Trophoblast cell (in vitro differentiated cells and primary cell): ENCODE measurements at regions not wholly inside any gene's neighbourhood (a gene's known extent, or its start where the extent isn't known, plus 50 kb on each side); places are given as distances from the start of the nearest gene placed in this dataset.

Source experiments
- DNase-seq, 2 donors: peaks; one replicate each; pipeline ENCODE4 v3.0.0-alpha.2; 2016
- H2AFZ ChIP-seq: 2 replicates; pipeline ENCODE4 v1.6.1; 2013; ENCODE audit warnings: low read length, moderate library complexity, mild to moderate bottlenecking; ENCODE audit not compliant: insufficient read depth, poor library complexity
- H2AK5ac ChIP-seq: 2 replicates; pipeline ENCODE4 v1.6.1; 2013; ENCODE audit warnings: mild to moderate bottlenecking, low read length
- H2BK120ac ChIP-seq: 2 replicates; pipeline ENCODE4 v1.6.1; 2013; ENCODE audit warnings: low read length, mild to moderate bottlenecking, moderate library complexity; ENCODE audit not compliant: insufficient read depth, poor library complexity
- H2BK12ac ChIP-seq: 2 replicates; pipeline ENCODE4 v1.6.1; 2013; ENCODE audit warnings: mild to moderate bottlenecking, low read length, moderate library complexity
- H2BK5ac ChIP-seq: 2 replicates; pipeline ENCODE4 v1.6.1; 2013; ENCODE audit warnings: low read length, low read depth, moderate library complexity, mild to moderate bottlenecking; ENCODE audit not compliant: poor library complexity
- H3K14ac ChIP-seq: 2 replicates; pipeline ENCODE4 v1.6.1; 2013; ENCODE audit warnings: mild to moderate bottlenecking, low read length
- H3K18ac ChIP-seq: 2 replicates; pipeline ENCODE4 v1.6.1; 2013; ENCODE audit warnings: mild to moderate bottlenecking, low read length
- H3K23ac ChIP-seq: 2 replicates; pipeline ENCODE4 v1.6.1; 2013; ENCODE audit warnings: low read length
- H3K27ac ChIP-seq: 2 replicates; pipeline ENCODE4 v1.5.1; 2013; ENCODE audit warnings: low read depth, mild to moderate bottlenecking, inconsistent platforms, low read length, moderate library complexity
- H3K27me3 ChIP-seq: 2 replicates; pipeline ENCODE4 v1.6.1; 2013; ENCODE audit warnings: inconsistent platforms, mild to moderate bottlenecking, low read length, moderate library complexity; ENCODE audit not compliant: insufficient read depth
- H3K36me3 ChIP-seq, 2 experiments: 1 replicate in 1 of 2; 2 replicates in 1 of 2; pipeline ENCODE4 v1.6.1; 2013; ENCODE audit warnings: low read length in 2 of 2, mild to moderate bottlenecking in 2 of 2, moderate library complexity in 1 of 2; ENCODE audit not compliant: insufficient read depth in 2 of 2, control insufficient read depth in 1 of 2
- H3K4ac ChIP-seq: 2 replicates; pipeline ENCODE4 v1.6.1; 2013; ENCODE audit warnings: low read depth, mild to moderate bottlenecking, low read length, moderate library complexity
- H3K4me1 ChIP-seq, 2 experiments: 1 replicate in 1 of 2; 2 replicates in 1 of 2; pipeline ENCODE4 v1.6.1; 2013; ENCODE audit warnings: low read length in 2 of 2, mild to moderate bottlenecking in 2 of 2, moderate library complexity in 1 of 2; ENCODE audit not compliant: insufficient read depth in 2 of 2, control insufficient read depth in 1 of 2
- H3K4me2 ChIP-seq: 2 replicates; pipeline ENCODE4 v1.6.1; 2013; ENCODE audit warnings: inconsistent platforms, mild to moderate bottlenecking, low read length, moderate library complexity
- H3K4me3 ChIP-seq: 2 replicates; pipeline ENCODE4 v1.5.1; 2013; ENCODE audit warnings: mild to moderate bottlenecking, low read depth, low read length, inconsistent platforms
- H3K79me1 ChIP-seq: one replicate; pipeline ENCODE4 v1.6.1; 2013; ENCODE audit warnings: low read length
- H3K79me2 ChIP-seq: 2 replicates; pipeline ENCODE4 v1.6.1; 2013; ENCODE audit warnings: low read length, mild to moderate bottlenecking; ENCODE audit not compliant: control insufficient read depth, insufficient read depth, poor library complexity
- H3K9ac ChIP-seq: 2 replicates; pipeline ENCODE4 v1.6.1; 2013; ENCODE audit warnings: mild to moderate bottlenecking, low read length
- H3K9me3 ChIP-seq: 2 replicates; pipeline ENCODE4 v1.6.1; 2013; ENCODE audit warnings: low read depth, mild to moderate bottlenecking, control low read depth, inconsistent platforms, low read length; ENCODE audit not compliant: insufficient read depth
- H4K12ac ChIP-seq: 2 replicates; pipeline ENCODE4 v1.6.1; 2013; ENCODE audit warnings: low read depth, mild to moderate bottlenecking, low read length, moderate library complexity
- H4K8ac ChIP-seq: 2 replicates; pipeline ENCODE4 v1.6.1; 2013; ENCODE audit warnings: low read depth, mild to moderate bottlenecking, low read length, moderate library complexity
- H4K91ac ChIP-seq: one replicate; pipeline ENCODE4 v1.6.1; 2013; ENCODE audit warnings: low read depth, mild to moderate bottlenecking, low read length, moderate library complexity
- WGBS: extraction: QIAGEN DNeasy Blood & Tissue Kit; methylation state at CpG from one replicate; pipeline ENCODE4 v1.1.7; 2013; ENCODE audit warnings: missing lambda C conversion rate; ENCODE audit not compliant: insufficient read length, insufficient coverage; ENCODE audit errors: extremely low coverage; 5-methylcytosine and 5-hydroxymethylcytosine counted together

- H3K79me1 ChIP-seq = no peaks in the 10 kb centered on the region
- no peak overlapping the region for H2BK12ac ChIP-seq
- H3K27me3 ChIP-seq = no peaks in the 10 kb centered on the region
- no peaks in the 10 kb centered on the region for H3K4me1 ChIP-seq
- no peak overlapping the region for H3K27ac ChIP-seq
- no peak overlapping the region for H2BK5ac ChIP-seq
- H4K8ac ChIP-seq = no peak overlapping the region
- no peak overlapping the region for H3K9ac ChIP-seq
- H4K12ac ChIP-seq = no peak overlapping the region
- H3K36me3 ChIP-seq = no peaks in the 10 kb centered on the region
- H4K91ac ChIP-seq = no peak overlapping the region
- H3K9me3 ChIP-seq = peaks cover 7% of the 10 kb centered on the region
- H3K4me3 ChIP-seq = no peak overlapping the region
- H3K14ac ChIP-seq = no peak overlapping the region
- H3K23ac ChIP-seq = no peak overlapping the region
- no peak for DNase-seq
- no peak overlapping the region for H3K4me2 ChIP-seq
- no peak overlapping the region for H2AFZ ChIP-seq
- H3K79me2 ChIP-seq = no peaks in the 10 kb centered on the region
- H2AK5ac ChIP-seq = no peak overlapping the region
- H3K18ac ChIP-seq = no peak overlapping the region
- no CpG with 5 or more reads among the region's 12 CpGs for WGBS
- H2BK120ac ChIP-seq = no peak overlapping the region
- H3K4ac ChIP-seq = no peak overlapping the region
These were observed 87.8 kb upstream of the SHANK2 start for GRCh38 chr11:71340086-71340606.

DNA sequence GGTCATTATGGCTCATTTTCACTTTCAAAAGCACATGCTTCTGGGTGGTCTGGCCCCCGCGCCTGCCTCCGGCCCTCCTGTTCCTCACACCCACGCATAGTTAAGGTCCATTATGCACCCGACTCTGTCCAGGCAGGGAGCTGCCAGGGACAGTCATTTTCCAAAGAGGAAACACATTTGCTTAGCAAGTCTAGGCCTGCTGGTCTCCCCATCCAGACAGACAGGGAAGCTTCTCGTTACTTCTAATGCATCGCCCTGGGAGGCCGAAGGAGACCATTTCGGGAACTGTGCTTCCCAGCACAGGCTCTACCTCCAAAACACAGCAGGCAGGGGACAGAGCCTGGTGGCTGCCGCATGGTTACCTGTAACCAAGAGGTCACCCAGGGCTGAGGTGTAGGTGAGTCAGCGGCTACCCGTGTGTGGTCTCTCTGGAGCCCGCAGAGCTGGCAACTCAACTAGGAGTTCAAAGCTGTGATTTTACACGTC lies 87.1 kb upstream of the SHANK2 start:
- no peaks in the 10 kb centered on the region for H3K27me3 ChIP-seq
- H4K8ac ChIP-seq = no peak overlapping the region
- no peak overlapping the region for H4K91ac ChIP-seq
- no peak overlapping the region for H3K23ac ChIP-seq
- peaks cover 8% of the 10 kb centered on the region for H3K9me3 ChIP-seq
- H3K27ac ChIP-seq = no peak overlapping the region
- H3K4ac ChIP-seq = no peak overlapping the region
- no peaks in the 10 kb centered on the region for H3K79me2 ChIP-seq
- no peak overlapping the region for H2AK5ac ChIP-seq
- no peak overlapping the region for H2BK12ac ChIP-seq
- no peak overlapping the region for H2BK5ac ChIP-seq
- H3K18ac ChIP-seq = no peak overlapping the region
- H4K12ac ChIP-seq = no peak overlapping the region
- H3K4me1 ChIP-seq = no peaks in the 10 kb centered on the region
- peak; percentile 37 to 63 for DNase-seq
- H3K79me1 ChIP-seq = no peaks in the 10 kb centered on the region
- no peak overlapping the region for H3K4me3 ChIP-seq
- no peak overlapping the region for H2BK120ac ChIP-seq
- H3K4me2 ChIP-seq = no peak overlapping the region
- WGBS = no CpG with 5 or more reads among the region's 14 CpGs
- H3K36me3 ChIP-seq = no peaks in the 10 kb centered on the region
- H2AFZ ChIP-seq = no peak overlapping the region
- no peak overlapping the region for H3K14ac ChIP-seq
- H3K9ac ChIP-seq = no peak overlapping the region

- Histone ChIP-seq H3K18ac (no peak overlapping the region), H3K27ac (no peak overlapping the region), H3K4me2 (no peak overlapping the region), H4K91ac (no peak overlapping the region), H2AFZ (no peak overlapping the region), H3K4ac (no peak overlapping the region), H3K4me1 (no peaks in the 10 kb centered on the region), H3K27me3 (no peaks in the 10 kb centered on the region), H2BK120ac (no peak overlapping the region), H2BK5ac (no peak overlapping the region), H2AK5ac (no peak overlapping the region), H3K79me2 (no peaks in the 10 kb centered on the region), H3K9ac (no peak overlapping the region), H2BK12ac (no peak overlapping the region), H4K8ac (no peak overlapping the region), H3K14ac (no peak overlapping the region), H4K12ac (no peak overlapping the region), H3K4me3 (no peak overlapping the region), H3K23ac (no peak overlapping the region), H3K36me3 (no peaks in the 10 kb centered on the region), H3K79me1 (no peaks in the 10 kb centered on the region), H3K9me3 (peaks cover 11% of the 10 kb centered on the region)
- DNase-seq = no peak
- WGBS = no CpG with 5 or more reads among the region's 12 CpGs
These were observed 86.5 kb upstream of the SHANK2 start for GRCh38 chr11:71338801-71339395.

- Histone ChIP-seq H4K8ac (no peak overlapping the region), H3K36me3 (no peaks in the 10 kb centered on the region), H3K4ac (no peak overlapping the region), H4K12ac (no peak overlapping the region), H2AK5ac (no peak overlapping the region), H4K91ac (no peak overlapping the region), H3K27me3 (no peaks in the 10 kb centered on the region), H3K79me2 (no peaks in the 10 kb centered on the region), H2BK12ac (no peak overlapping the region), H3K14ac (no peak overlapping the region), H3K4me3 (no peak overlapping the region), H3K9ac (no peak overlapping the region), H3K4me1 (no peaks in the 10 kb centered on the region), H3K23ac (no peak overlapping the region), H2BK120ac (no peak overlapping the region), H2BK5ac (no peak overlapping the region), H3K79me1 (no peaks in the 10 kb centered on the region), H3K9me3 (peaks cover 19% of the 10 kb centered on the region), H3K18ac (no peak overlapping the region), H3K27ac (no peak overlapping the region), H2AFZ (no peak overlapping the region), H3K4me2 (no peak overlapping the region)
- DNase-seq = peak; percentile 7 to 67
- no CpG with 5 or more reads among the region's 12 CpGs for WGBS
These were observed 84.8 kb upstream of the SHANK2 start for GRCh38 chr11:71336996-71337754.
